Loucy (cell line): ENCODE measurements at regions not wholly inside any gene's neighbourhood (a gene's known extent, or its start where the extent isn't known, plus 50 kb on each side); places are given as distances from the start of the nearest gene placed in this dataset.

Experiments
- H2AFZ ChIP-seq: fragments of 200-600 bp; sonication (generic); 2 replicates; pipeline ENCODE4 v1.6.0; 2016; ENCODE audit warnings: antibody characterized with exemption, mild to moderate bottlenecking, low read length, moderate library complexity
- H3F3A ChIP-seq: fragments of 200-600 bp; 2 replicates; pipeline ENCODE4 v1.6.0; 2016; ENCODE audit warnings: antibody characterized with exemption, low read depth, mild to moderate bottlenecking
- H3K27me3 ChIP-seq: fragments of 200-600 bp; sonication (generic); 2 replicates; pipeline ENCODE4 v1.6.1; 2014; ENCODE audit warnings: low read length, mild to moderate bottlenecking; ENCODE audit not compliant: insufficient read depth, poor library complexity, severe bottlenecking
- H3K36me3 ChIP-seq: fragments of 200-600 bp; sonication (generic); 2 replicates; pipeline ENCODE4 v1.6.1; 2016; ENCODE audit warnings: low read length; ENCODE audit not compliant: insufficient read depth
- H3K4me1 ChIP-seq: fragments of 200-600 bp; sonication (generic); 2 replicates; pipeline ENCODE4 v1.5.1; 2014; ENCODE audit warnings: low read length, mild to moderate bottlenecking; ENCODE audit not compliant: insufficient read depth, poor library complexity, severe bottlenecking
- H3K4me2 ChIP-seq: fragments of 200-600 bp; sonication (generic); 2 replicates; pipeline ENCODE4 v1.6.0; 2014; ENCODE audit warnings: antibody characterized with exemption, low read length, low read depth, mild to moderate bottlenecking; ENCODE audit not compliant: poor library complexity, severe bottlenecking
- H3K4me3 ChIP-seq: fragments of 200-600 bp; sonication (generic); 2 replicates; pipeline ENCODE4 v1.5.1; 2014; ENCODE audit warnings: low read length, mild to moderate bottlenecking, mixed read lengths; ENCODE audit not compliant: poor library complexity, severe bottlenecking
- H3K79me2 ChIP-seq: fragments of 200-600 bp; sonication (generic); 2 replicates; pipeline ENCODE4 v1.6.1; 2014; ENCODE audit warnings: low read length; ENCODE audit not compliant: insufficient read depth
- H3K9ac ChIP-seq: fragments of 200-600 bp; sonication (generic); 2 replicates; pipeline ENCODE4 v1.6.0; 2014; ENCODE audit warnings: mild to moderate bottlenecking, low read depth, low read length, moderate library complexity; ENCODE audit not compliant: poor library complexity, severe bottlenecking
- H3K9me2 ChIP-seq: fragments of 200-600 bp; sonication (generic); replicated peaks from 2 replicates; pipeline ENCODE4 v1.6.1; 2016; ENCODE audit warnings: low read depth, low read length, mixed read lengths
- H3K9me3 ChIP-seq: fragments of 200-600 bp; sonication (generic); 2 replicates; pipeline ENCODE4 v1.6.1; 2014; ENCODE audit warnings: mild to moderate bottlenecking, antibody characterized with exemption, low read length, low read depth; ENCODE audit not compliant: insufficient read depth
- H4K20me1 ChIP-seq: fragments of 200-600 bp; sonication (generic); 2 replicates; pipeline ENCODE4 v1.6.0; 2014; ENCODE audit warnings: antibody characterized with exemption, low read length, mild to moderate bottlenecking; ENCODE audit not compliant: insufficient read depth, poor library complexity, severe bottlenecking
- CTCF ChIP-seq: fragments of 200-600 bp; sonication (generic); conservative IDR thresholded peaks from 2 replicates; pipeline ENCODE4 v1.5.1; 2014; ENCODE audit warnings: mild to moderate bottlenecking, antibody characterized with exemption, low read length
- EZH2phosphoT487 ChIP-seq: fragments of 200-600 bp; IDR thresholded peaks from 2 replicates; pipeline ENCODE4 v1.6.1; 2018; ENCODE audit warnings: antibody characterized with exemption, mild to moderate bottlenecking, moderate library complexity, borderline replicate concordance

DNA sequence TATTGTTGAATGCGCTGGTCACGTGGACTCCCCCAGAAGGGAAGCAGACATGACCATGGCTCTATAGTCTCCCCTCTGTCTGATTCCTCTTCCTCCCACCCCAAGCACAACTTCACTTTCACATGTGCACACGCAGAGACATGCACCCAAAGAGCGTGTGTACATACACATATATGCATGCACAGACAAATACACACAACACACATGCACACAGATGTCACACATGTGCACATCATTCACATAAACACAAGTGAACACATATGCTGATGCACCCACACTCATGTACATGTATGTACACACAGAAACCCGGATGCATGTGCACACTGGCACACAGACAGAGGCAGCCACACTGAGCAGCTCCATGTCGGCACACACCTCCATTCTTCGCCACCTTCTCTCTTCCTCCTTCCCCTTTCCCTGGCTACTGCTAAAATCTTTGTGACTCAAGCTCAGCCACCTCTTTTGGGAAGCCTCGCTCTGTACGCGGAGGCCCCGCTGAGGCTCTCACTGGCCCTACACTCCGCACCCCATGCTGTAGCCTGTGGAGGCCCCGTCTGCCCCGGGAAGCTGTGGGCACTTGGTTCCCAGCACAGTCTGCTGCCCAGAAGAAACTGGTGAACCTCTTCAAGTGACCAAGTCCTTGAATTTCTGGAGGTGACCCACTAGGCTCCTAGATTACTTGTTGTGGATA, 101.6 kb upstream of the TEX51 start:
- H3K9ac ChIP-seq: no peak overlapping the region
- H3K27me3 ChIP-seq: no peaks in the 10 kb centered on the region

GRCh38 chr2:126797622-126798275, 100.9 kb upstream of the TEX51 start:
- Histone ChIP-seq H3K9ac (no peak overlapping the region), H3K27me3 (no peaks in the 10 kb centered on the region), H4K20me1 (no peaks in the 10 kb centered on the region), H3K4me3 (no peak overlapping the region), H3K79me2 (no peaks in the 10 kb centered on the region), H3K36me3 (no peaks in the 10 kb centered on the region), H3K9me2 (no peaks in the 10 kb centered on the region), H3K4me2 (no peak overlapping the region), H2AFZ (no peak overlapping the region), H3K4me1 (no peaks in the 10 kb centered on the region), H3K9me3 (no peaks in the 10 kb centered on the region), H3F3A (no peaks in the 10 kb centered on the region)
- TF ChIP-seq EZH2phosphoT487 (no peak), CTCF (no peak)

More for the DNA sequence above, 101.6 kb upstream of the TEX51 start:
- Histone ChIP-seq H3K79me2 (no peaks in the 10 kb centered on the region), H3K9me3 (no peaks in the 10 kb centered on the region), H3F3A (no peaks in the 10 kb centered on the region), H3K4me3 (no peak overlapping the region), H3K4me1 (no peaks in the 10 kb centered on the region), H3K9me2 (no peaks in the 10 kb centered on the region), H3K4me2 (no peak overlapping the region), H3K36me3 (no peaks in the 10 kb centered on the region), H2AFZ (no peak overlapping the region), H4K20me1 (no peaks in the 10 kb centered on the region)
- no peak for TF ChIP-seq EZH2phosphoT487
- no peak for TF ChIP-seq CTCF

- no peaks in the 10 kb centered on the region for H3F3A ChIP-seq
- no peak overlapping the region for H3K4me3 ChIP-seq
- no peaks in the 10 kb centered on the region for H3K27me3 ChIP-seq
- H3K36me3 ChIP-seq: no peaks in the 10 kb centered on the region
- H3K9me3 ChIP-seq: no peaks in the 10 kb centered on the region
- no peaks in the 10 kb centered on the region for H4K20me1 ChIP-seq
- no peak overlapping the region for H3K9ac ChIP-seq
- H3K79me2 ChIP-seq: no peaks in the 10 kb centered on the region
- H2AFZ ChIP-seq: no peak overlapping the region
- no peaks in the 10 kb centered on the region for H3K4me1 ChIP-seq
- no peaks in the 10 kb centered on the region for H3K9me2 ChIP-seq
- no peak overlapping the region for H3K4me2 ChIP-seq
- TF ChIP-seq EZH2phosphoT487 (no peak), CTCF (no peak)
Observed at GRCh38 chr2:126798276-126799140, 100.2 kb upstream of the TEX51 start.
